ENCODE measurements at regions not wholly inside any gene's neighbourhood (a gene's known extent, or its start where the extent isn't known, plus 50 kb on each side); places are given as distances from the start of the nearest gene placed in this dataset.
A peak's percentile ranks its signal among the peaks of the same experiment; 100 is the strongest.

DNA sequence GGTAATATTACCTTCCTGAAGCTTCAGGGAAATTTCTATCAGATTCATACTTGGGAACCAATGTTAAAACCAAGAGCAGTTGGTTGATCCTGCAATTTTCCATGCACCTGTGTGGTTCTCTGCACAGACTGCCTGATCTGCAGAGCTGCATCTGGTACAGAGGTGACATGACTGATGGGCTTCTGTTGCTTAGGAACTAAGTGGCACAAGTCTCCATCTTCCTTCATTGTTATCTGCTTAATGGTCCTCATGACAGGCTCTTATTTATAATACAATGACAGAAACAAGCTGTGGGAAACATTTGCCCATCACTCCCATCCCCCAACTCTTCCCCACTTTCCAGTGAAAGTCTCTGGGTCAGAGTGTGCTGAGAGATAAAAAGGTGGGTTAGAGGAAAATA lies 799.1 kb downstream of the TAF11L14 start:
- DNase-seq (no peak), ATAC-seq (replicated peaks in 1 of 4) (no peak)
- Mint-ChIP-seq H3K4me1 (no peaks in the 10 kb centered on the region), H3K9me3 (peaks cover 0 to 4% (median 3%) of the 10 kb centered on the region in 3 donors), H3K27ac (no peak overlapping the region), H3K27me3 (no peaks in the 10 kb centered on the region), H3K36me3 (no peaks in the 10 kb centered on the region), H3K4me3 (no peak overlapping the region)
- Histone ChIP-seq H3K4me3 (ENCODE audit: control insufficient read depth in 1 of 2, extremely low read depth in 1 of 2, low read length in 1 of 2) (no peak overlapping the region), H3K27ac (ENCODE audit: low read length) (no peak overlapping the region), H3K9me3 (no peaks in the 10 kb centered on the region), H3K4me1 (ENCODE audit: control insufficient read depth in 1 of 2, extremely low read depth in 1 of 2, insufficient read depth in 2 of 2, low read length in 2 of 2) (no peaks in the 10 kb centered on the region), H3K27me3 (replicated peaks in 1 of 2; ENCODE audit: control insufficient read depth in 2 of 2, extremely low read depth in 1 of 2, insufficient read depth in 2 of 2, low read length in 1 of 2) (no peaks in the 10 kb centered on the region), H3K36me3 (ENCODE audit: control insufficient read depth in 2 of 2, extremely low read depth in 1 of 2, insufficient read depth in 1 of 2, low read length in 1 of 2) (no peaks in the 10 kb centered on the region)
- ChIA-PET POLR2A (no interaction called here), CTCF (interaction anchor here in 1 of 2 donors (0.5 kb wide), 1 partner anchor 557 kb away, joined by 9 read pairs; no protein-coding TSS in a partner anchor)

DNA sequence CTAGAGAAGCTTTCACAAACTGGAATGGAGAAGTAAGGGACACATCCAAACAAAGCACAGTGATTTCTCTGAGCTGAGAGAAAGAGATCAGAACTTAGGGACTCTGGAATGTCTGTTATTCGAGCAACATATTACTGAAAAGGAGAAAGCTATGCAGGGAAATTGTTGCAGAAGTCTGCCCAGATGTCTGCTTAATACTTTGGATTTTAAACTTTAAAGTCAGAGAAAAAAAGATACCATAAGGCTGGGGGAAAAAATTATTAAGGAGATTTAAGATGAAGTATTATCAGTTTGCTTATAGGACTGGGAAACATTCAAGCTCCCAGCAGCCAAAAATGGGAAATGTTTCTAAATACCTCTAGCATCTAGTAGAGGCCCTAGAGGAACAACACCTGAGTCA lies 803.9 kb downstream of the TAF11L14 start:
- DNase-seq: no peak
- no peak overlapping the region for H3K4me3 ChIP-seq (ENCODE audit: control insufficient read depth in 1 of 2, extremely low read depth in 1 of 2, low read length in 1 of 2)
- no peaks in the 10 kb centered on the region for H3K4me1 ChIP-seq (ENCODE audit: control insufficient read depth in 1 of 2, extremely low read depth in 1 of 2, insufficient read depth in 2 of 2, low read length in 2 of 2)
- ChIA-PET POLR2A (no interaction called here), CTCF (no interaction called here)
- no peaks in the 10 kb centered on the region for H3K27me3 Mint-ChIP-seq
- no peaks in the 10 kb centered on the region for H3K27me3 ChIP-seq (replicated peaks in 1 of 2; ENCODE audit: control insufficient read depth in 2 of 2, extremely low read depth in 1 of 2, insufficient read depth in 2 of 2, low read length in 1 of 2)
- H3K4me1 Mint-ChIP-seq: no peaks in the 10 kb centered on the region
- H3K36me3 Mint-ChIP-seq: no peaks in the 10 kb centered on the region
- H3K4me3 Mint-ChIP-seq: no peak overlapping the region
- H3K27ac ChIP-seq (ENCODE audit: low read length): no peak overlapping the region
- 43% methylated on average over 1 of the region's 1 CpG for whole genome bisulfite sequencing (ENCODE audit: insufficient coverage)
- H3K36me3 ChIP-seq (ENCODE audit: control insufficient read depth in 2 of 2, extremely low read depth in 1 of 2, insufficient read depth in 1 of 2, low read length in 1 of 2): no peaks in the 10 kb centered on the region
- no peaks in the 10 kb centered on the region for H3K9me3 ChIP-seq
- H3K9me3 Mint-ChIP-seq: peaks cover 0 to 10% (median 0%) of the 10 kb centered on the region in 3 donors
- no peak overlapping the region for H3K27ac Mint-ChIP-seq
- ATAC-seq (replicated peaks in 1 of 4): no peak

DNA sequence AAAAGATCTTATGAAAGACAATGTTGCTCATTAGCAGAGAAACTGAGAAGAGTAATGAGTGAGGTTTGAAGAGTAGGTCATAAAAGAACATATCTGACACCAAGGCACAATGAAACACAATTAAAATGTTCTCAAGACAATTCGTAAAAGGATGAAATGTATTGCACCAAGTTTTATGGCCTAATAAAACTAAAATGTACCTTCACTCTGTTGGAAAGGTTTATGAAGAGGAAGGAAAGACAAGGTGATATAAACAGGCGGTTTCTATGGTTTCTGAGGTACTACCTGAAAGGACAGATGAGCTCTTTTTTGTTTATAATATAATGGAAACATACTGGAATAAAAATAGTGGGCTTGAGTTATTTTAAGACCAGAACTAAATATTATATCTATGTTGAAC lies 821.3 kb downstream of the TAF11L14 start:
- Histone ChIP-seq H3K9me3 (no peaks in the 10 kb centered on the region), H3K27ac (ENCODE audit: low read length) (no peak overlapping the region), H3K4me3 (ENCODE audit: control insufficient read depth in 1 of 2, extremely low read depth in 1 of 2, low read length in 1 of 2) (no peak overlapping the region), H3K27me3 (replicated peaks in 1 of 2; ENCODE audit: control insufficient read depth in 2 of 2, extremely low read depth in 1 of 2, insufficient read depth in 2 of 2, low read length in 1 of 2) (no peaks in the 10 kb centered on the region), H3K36me3 (ENCODE audit: control insufficient read depth in 2 of 2, extremely low read depth in 1 of 2, insufficient read depth in 1 of 2, low read length in 1 of 2) (no peaks in the 10 kb centered on the region), H3K4me1 (ENCODE audit: control insufficient read depth in 1 of 2, extremely low read depth in 1 of 2, insufficient read depth in 2 of 2, low read length in 2 of 2) (no peaks in the 10 kb centered on the region)
- ATAC-seq (replicated peaks in 1 of 4) (no peak), DNase-seq (no peak)
- H3K27ac Mint-ChIP-seq: no peak overlapping the region
- peaks cover 2 to 20% (median 4%) of the 10 kb centered on the region in 3 donors for H3K9me3 Mint-ChIP-seq
- H3K27me3 Mint-ChIP-seq: no peaks in the 10 kb centered on the region
- no peaks in the 10 kb centered on the region for H3K36me3 Mint-ChIP-seq
- no peaks in the 10 kb centered on the region for H3K4me1 Mint-ChIP-seq
- ChIA-PET CTCF (no interaction called here), POLR2A (interaction anchor here in 1 of 2 donors (0.7 kb wide), 1 partner anchor 17 kb away, joined by 3 read pairs; no protein-coding TSS in a partner anchor)
- no CpG with 5 or more reads among the region's 2 CpGs for WGBS (ENCODE audit: insufficient coverage)
- no peak overlapping the region for H3K4me3 Mint-ChIP-seq

DNA sequence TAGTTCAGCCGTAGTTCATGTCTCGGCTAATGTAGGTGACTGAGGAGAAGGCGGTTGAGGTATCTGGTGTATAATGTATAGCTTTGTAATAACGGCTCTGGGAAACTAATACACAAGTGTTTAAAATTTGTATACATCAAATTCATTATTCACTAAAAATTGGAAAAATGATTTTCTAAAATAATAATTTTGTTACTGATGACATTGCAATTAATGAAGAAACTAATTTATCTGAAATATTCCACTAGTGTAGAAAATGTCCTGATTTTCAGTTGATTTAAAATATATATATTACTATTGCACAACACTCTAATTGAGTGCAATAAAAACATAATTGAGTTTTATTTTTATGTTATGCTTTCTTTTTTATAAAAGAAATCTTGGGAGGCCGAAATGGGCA lies 823.0 kb downstream of the TAF11L14 start:
- no peak for DNase-seq
- Histone ChIP-seq H3K36me3 (ENCODE audit: control insufficient read depth in 2 of 2, extremely low read depth in 1 of 2, insufficient read depth in 1 of 2, low read length in 1 of 2) (no peaks in the 10 kb centered on the region), H3K9me3 (no peaks in the 10 kb centered on the region), H3K27me3 (replicated peaks in 1 of 2; ENCODE audit: control insufficient read depth in 2 of 2, extremely low read depth in 1 of 2, insufficient read depth in 2 of 2, low read length in 1 of 2) (no peaks in the 10 kb centered on the region), H3K27ac (ENCODE audit: low read length) (no peak overlapping the region), H3K4me3 (ENCODE audit: control insufficient read depth in 1 of 2, extremely low read depth in 1 of 2, low read length in 1 of 2) (no peak overlapping the region), H3K4me1 (ENCODE audit: control insufficient read depth in 1 of 2, extremely low read depth in 1 of 2, insufficient read depth in 2 of 2, low read length in 2 of 2) (no peaks in the 10 kb centered on the region)
- Mint-ChIP-seq H3K27me3 (no peaks in the 10 kb centered on the region), H3K4me3 (no peak overlapping the region), H3K36me3 (no peaks in the 10 kb centered on the region), H3K9me3 (peaks cover 0 to 14% (median 2%) of the 10 kb centered on the region in 3 donors), H3K4me1 (no peaks in the 10 kb centered on the region), H3K27ac (no peak overlapping the region)
- CTCF ChIA-PET: no interaction called here
- ATAC-seq (replicated peaks in 1 of 4): no peak
- WGBS (ENCODE audit: insufficient coverage): no CpG with 5 or more reads among the region's 5 CpGs
- POLR2A ChIA-PET: no interaction called here

DNA sequence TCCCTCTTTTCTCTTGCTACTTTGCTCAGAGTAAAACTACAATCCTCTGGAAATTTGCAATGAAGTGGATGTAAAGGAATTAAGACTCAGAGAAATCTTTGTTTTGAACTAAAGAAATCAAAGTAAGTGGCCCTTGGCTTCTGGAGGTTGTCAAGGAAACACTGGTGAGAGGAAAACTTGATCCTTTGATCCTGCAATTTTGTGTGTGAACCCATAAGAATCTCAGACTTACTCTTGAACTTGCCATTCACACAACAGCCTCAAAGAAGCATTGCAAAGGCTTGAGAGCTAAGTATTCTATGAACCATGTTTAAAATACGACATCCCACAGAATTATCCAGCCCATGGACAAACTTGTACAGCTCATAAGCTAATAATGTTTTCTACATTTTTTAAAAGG lies 827.5 kb downstream of the TAF11L14 start:
- POLR2A ChIA-PET: no interaction called here
- Mint-ChIP-seq H3K27me3 (no peaks in the 10 kb centered on the region), H3K27ac (no peak overlapping the region), H3K4me3 (no peak overlapping the region), H3K36me3 (no peaks in the 10 kb centered on the region), H3K9me3 (peaks cover 0 to 8% (median 4%) of the 10 kb centered on the region in 3 donors), H3K4me1 (no peaks in the 10 kb centered on the region)
- ATAC-seq (replicated peaks in 1 of 4) (no peak), DNase-seq (no peak)
- H3K9me3 ChIP-seq: no peaks in the 10 kb centered on the region
- no peak overlapping the region for H3K4me3 ChIP-seq (ENCODE audit: control insufficient read depth in 1 of 2, extremely low read depth in 1 of 2, low read length in 1 of 2)
- H3K36me3 ChIP-seq (ENCODE audit: control insufficient read depth in 2 of 2, extremely low read depth in 1 of 2, insufficient read depth in 1 of 2, low read length in 1 of 2): no peaks in the 10 kb centered on the region
- CTCF ChIA-PET: no interaction called here
- H3K27ac ChIP-seq (ENCODE audit: low read length): no peak overlapping the region
- 60% methylated on average over 1 of the region's 1 CpG for WGBS (ENCODE audit: insufficient coverage)
- no peaks in the 10 kb centered on the region for H3K4me1 ChIP-seq (ENCODE audit: control insufficient read depth in 1 of 2, extremely low read depth in 1 of 2, insufficient read depth in 2 of 2, low read length in 2 of 2)
- H3K27me3 ChIP-seq (replicated peaks in 1 of 2; ENCODE audit: control insufficient read depth in 2 of 2, extremely low read depth in 1 of 2, insufficient read depth in 2 of 2, low read length in 1 of 2): no peaks in the 10 kb centered on the region

DNA sequence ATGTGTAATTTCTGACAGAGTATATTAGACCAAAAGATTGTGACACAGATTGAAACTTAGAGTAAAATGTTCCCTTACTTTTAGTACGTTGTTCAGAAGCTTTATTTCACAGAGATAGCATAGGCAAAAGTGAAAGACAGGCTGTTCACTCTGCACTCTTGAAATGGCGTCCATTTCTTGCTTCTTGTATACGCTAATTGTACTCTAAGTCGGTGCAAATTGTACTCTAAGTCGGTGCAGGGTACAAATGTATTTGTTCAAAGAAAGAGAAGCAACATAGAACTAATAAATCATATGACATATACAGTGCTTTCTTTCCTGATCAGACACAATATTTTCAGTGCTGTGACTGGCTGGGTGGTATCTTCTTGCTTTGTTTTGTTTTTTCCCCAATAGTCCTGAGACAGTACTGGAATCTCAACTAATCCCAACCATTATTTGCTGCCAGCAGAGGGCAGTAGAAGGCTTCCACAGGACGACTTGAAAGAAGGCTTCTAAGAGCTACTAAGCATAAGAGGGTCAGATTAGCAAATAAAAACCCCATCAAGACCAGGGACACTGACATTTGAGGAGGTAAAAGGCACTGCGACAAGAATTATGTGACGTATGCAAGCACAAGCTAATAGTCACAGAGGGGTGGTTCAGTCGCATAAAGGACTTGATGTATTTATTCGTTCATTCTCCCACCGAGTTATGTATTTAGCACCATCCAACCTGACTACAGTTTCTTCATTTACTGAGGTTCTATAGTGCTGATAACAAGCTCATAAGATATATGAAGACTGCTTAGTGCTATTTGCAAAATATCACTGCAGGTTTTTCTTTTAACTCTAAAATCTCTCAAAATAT lies 831.8 kb downstream of the TAF11L14 start:
- no peaks in the 10 kb centered on the region for H3K4me1 ChIP-seq (ENCODE audit: control insufficient read depth in 1 of 2, extremely low read depth in 1 of 2, insufficient read depth in 2 of 2, low read length in 2 of 2)
- ATAC-seq (replicated peaks in 1 of 4) (no peak), DNase-seq (peak in 3 of 35 experiments; percentile 0 to 13 (median 8))
- no peak overlapping the region for H3K27ac ChIP-seq (ENCODE audit: low read length)
- H3K36me3 Mint-ChIP-seq: no peaks in the 10 kb centered on the region
- peaks cover 0 to 2% (median 0%) of the 10 kb centered on the region in 3 donors for H3K9me3 Mint-ChIP-seq
- ChIA-PET CTCF (interaction anchor here in 1 of 2 donors (0.6 kb wide), 1 partner anchor 561 kb away, joined by 3 read pairs; no protein-coding TSS in a partner anchor), POLR2A (no interaction called here)
- no peaks in the 10 kb centered on the region for H3K9me3 ChIP-seq
- no peak overlapping the region for H3K4me3 ChIP-seq (ENCODE audit: control insufficient read depth in 1 of 2, extremely low read depth in 1 of 2, low read length in 1 of 2)
- no peaks in the 10 kb centered on the region for H3K27me3 ChIP-seq (replicated peaks in 1 of 2; ENCODE audit: control insufficient read depth in 2 of 2, extremely low read depth in 1 of 2, insufficient read depth in 2 of 2, low read length in 1 of 2)
- WGBS (ENCODE audit: insufficient coverage): 33% methylated on average over 1 of the region's 11 CpGs
- H3K4me3 Mint-ChIP-seq: no peak overlapping the region
- no peaks in the 10 kb centered on the region for H3K27me3 Mint-ChIP-seq
- no peaks in the 10 kb centered on the region for H3K4me1 Mint-ChIP-seq
- H3K27ac Mint-ChIP-seq: no peak overlapping the region
- no peaks in the 10 kb centered on the region for H3K36me3 ChIP-seq (ENCODE audit: control insufficient read depth in 2 of 2, extremely low read depth in 1 of 2, insufficient read depth in 1 of 2, low read length in 1 of 2)

Measured in T-cell (primary cell).